ENCODE measurements at regions not wholly inside any gene's neighbourhood (a gene's known extent, or its start where the extent isn't known, plus 50 kb on each side); places are given as distances from the start of the nearest gene placed in this dataset.

- no peaks in the 10 kb centered on the region for H3K9me3 ChIP-seq (replicated peaks in 1 of 2; ENCODE audit: control insufficient read depth in 2 of 2, insufficient read depth in 1 of 2, low read depth in 1 of 2, low read length in 2 of 2)
- no peak overlapping the region for H3K14ac ChIP-seq (ENCODE audit: low read length)
- no peak overlapping the region for H3K4me3 ChIP-seq (ENCODE audit: low read length in 2 of 2)
- H2BK15ac ChIP-seq (ENCODE audit: low read length), result no peak overlapping the region
- DNase-seq (ENCODE audit: low spot score), result no peak
- H3K27me3 ChIP-seq (ENCODE audit: control insufficient read depth in 3 of 3, insufficient read depth in 3 of 3, low read depth in 1 of 3, low read length in 3 of 3), result no peaks in the 10 kb centered on the region
- no peak overlapping the region for H2BK5ac ChIP-seq (ENCODE audit: low read length)
- no peaks in the 10 kb centered on the region for H3K79me1 ChIP-seq (ENCODE audit: low read depth, low read length)
- H4K91ac ChIP-seq (ENCODE audit: low read depth, low read length, poor library complexity), result no peak overlapping the region
- no peaks in the 10 kb centered on the region for H3K36me3 ChIP-seq (replicated peaks in 1 of 2; ENCODE audit: control insufficient read depth in 2 of 2, insufficient read depth in 2 of 2, low read length in 2 of 2)
- no CpG with 5 or more reads among the region's 6 CpGs for WGBS, 2 donors (ENCODE audit: extremely low coverage in 2 of 2, insufficient read length in 2 of 2, insufficient replicate concordance in 1 of 2)
- H3K27ac ChIP-seq (replicated peaks; ENCODE audit: low read length), result no peak overlapping the region
- H3K9ac ChIP-seq (ENCODE audit: low read depth, low read length, poor library complexity), result no peak overlapping the region
- no peak overlapping the region for H2AK5ac ChIP-seq (ENCODE audit: low read depth, low read length)
- no peak overlapping the region for H3K4ac ChIP-seq (ENCODE audit: low read length)
- no peak overlapping the region for H3K18ac ChIP-seq (ENCODE audit: low read length)
- no peak overlapping the region for H2AFZ ChIP-seq (ENCODE audit: low read length)
- H3K4me2 ChIP-seq (ENCODE audit: insufficient read depth, low read length, poor library complexity, severe bottlenecking), result no peak overlapping the region
- no peaks in the 10 kb centered on the region for H3K4me1 ChIP-seq (ENCODE audit: control insufficient read depth in 2 of 2, insufficient read depth in 1 of 2, low read depth in 1 of 2, low read length in 2 of 2)
- H4K8ac ChIP-seq (ENCODE audit: low read depth, low read length), result no peak overlapping the region
- H3K23ac ChIP-seq (ENCODE audit: low read depth, low read length, poor library complexity), result no peak overlapping the region
- no peak overlapping the region for H2BK12ac ChIP-seq (ENCODE audit: low read length)
- H2BK120ac ChIP-seq (ENCODE audit: low read depth, low read length), result no peak overlapping the region
These were observed 271.2 kb upstream of the HTR2A start for GRCh38 chr13:47168066-47168465.

GRCh38 chr13:47166336-47166735 lies 269.5 kb upstream of the HTR2A start:
- no peak overlapping the region for H2AFZ ChIP-seq (ENCODE audit: low read length)
- no peak overlapping the region for H3K4ac ChIP-seq (ENCODE audit: low read length)
- no peaks in the 10 kb centered on the region for H3K79me1 ChIP-seq (ENCODE audit: low read depth, low read length)
- H3K4me3 ChIP-seq (ENCODE audit: low read length in 2 of 2), result no peak overlapping the region
- no peak overlapping the region for H2BK120ac ChIP-seq (ENCODE audit: low read depth, low read length)
- no peak overlapping the region for H3K4me2 ChIP-seq (ENCODE audit: insufficient read depth, low read length, poor library complexity, severe bottlenecking)
- no peak overlapping the region for H3K9ac ChIP-seq (ENCODE audit: low read depth, low read length, poor library complexity)
- no peak overlapping the region for H2AK5ac ChIP-seq (ENCODE audit: low read depth, low read length)
- H4K91ac ChIP-seq (ENCODE audit: low read depth, low read length, poor library complexity), result no peak overlapping the region
- H3K9me3 ChIP-seq (replicated peaks in 1 of 2; ENCODE audit: control insufficient read depth in 2 of 2, insufficient read depth in 1 of 2, low read depth in 1 of 2, low read length in 2 of 2), result no peaks in the 10 kb centered on the region
- H2BK15ac ChIP-seq (ENCODE audit: low read length), result no peak overlapping the region
- no peak overlapping the region for H3K14ac ChIP-seq (ENCODE audit: low read length)
- DNase-seq (ENCODE audit: low spot score), result no peak
- H3K4me1 ChIP-seq (ENCODE audit: control insufficient read depth in 2 of 2, insufficient read depth in 1 of 2, low read depth in 1 of 2, low read length in 2 of 2), result no peaks in the 10 kb centered on the region
- no peak overlapping the region for H3K27ac ChIP-seq (replicated peaks; ENCODE audit: low read length)
- H4K8ac ChIP-seq (ENCODE audit: low read depth, low read length), result no peak overlapping the region
- no peaks in the 10 kb centered on the region for H3K36me3 ChIP-seq (replicated peaks in 1 of 2; ENCODE audit: control insufficient read depth in 2 of 2, insufficient read depth in 2 of 2, low read length in 2 of 2)
- H3K23ac ChIP-seq (ENCODE audit: low read depth, low read length, poor library complexity), result no peak overlapping the region
- no peak overlapping the region for H2BK12ac ChIP-seq (ENCODE audit: low read length)
- no peak overlapping the region for H2BK5ac ChIP-seq (ENCODE audit: low read length)
- H3K27me3 ChIP-seq (ENCODE audit: control insufficient read depth in 3 of 3, insufficient read depth in 3 of 3, low read depth in 1 of 3, low read length in 3 of 3), result no peaks in the 10 kb centered on the region
- no CpG with 5 or more reads among the region's 4 CpGs for WGBS, 2 donors (ENCODE audit: extremely low coverage in 2 of 2, insufficient read length in 2 of 2, insufficient replicate concordance in 1 of 2)
- H3K18ac ChIP-seq (ENCODE audit: low read length), result no peak overlapping the region

- H3K36me3 ChIP-seq (replicated peaks in 1 of 2; ENCODE audit: control insufficient read depth in 2 of 2, insufficient read depth in 2 of 2, low read length in 2 of 2), result no peaks in the 10 kb centered on the region
- peak overlapping the region; percentile 9 for H3K14ac ChIP-seq (ENCODE audit: low read length)
- H3K27me3 ChIP-seq (ENCODE audit: control insufficient read depth in 3 of 3, insufficient read depth in 3 of 3, low read depth in 1 of 3, low read length in 3 of 3), result no peaks in the 10 kb centered on the region
- no peak overlapping the region for H3K9ac ChIP-seq (ENCODE audit: low read depth, low read length, poor library complexity)
- peak overlapping the region; percentile 86 for H4K91ac ChIP-seq (ENCODE audit: low read depth, low read length, poor library complexity)
- H2BK12ac ChIP-seq (ENCODE audit: low read length), result peak overlapping the region; percentile 84
- H3K18ac ChIP-seq (ENCODE audit: low read length), result peak overlapping the region; percentile 93
- H3K4me2 ChIP-seq (ENCODE audit: insufficient read depth, low read length, poor library complexity, severe bottlenecking), result no peak overlapping the region
- H2BK5ac ChIP-seq (ENCODE audit: low read length), result peak overlapping the region; percentile 48
- peak overlapping the region; percentile 43 for H3K23ac ChIP-seq (ENCODE audit: low read depth, low read length, poor library complexity)
- H3K79me1 ChIP-seq (ENCODE audit: low read depth, low read length), result no peaks in the 10 kb centered on the region
- H4K8ac ChIP-seq (ENCODE audit: low read depth, low read length), result no peak overlapping the region
- H3K4me3 ChIP-seq (ENCODE audit: low read length in 2 of 2), result peak overlapping the region in 1 of 2 donors; percentile 22
- peak overlapping the region; percentile 79 for H2AK5ac ChIP-seq (ENCODE audit: low read depth, low read length)
- no peak overlapping the region for H2BK120ac ChIP-seq (ENCODE audit: low read depth, low read length)
- no peak for DNase-seq (ENCODE audit: low spot score)
- H2AFZ ChIP-seq (ENCODE audit: low read length), result no peak overlapping the region
- H3K4ac ChIP-seq (ENCODE audit: low read length), result no peak overlapping the region
- H2BK15ac ChIP-seq (ENCODE audit: low read length), result no peak overlapping the region
- H3K9me3 ChIP-seq (replicated peaks in 1 of 2; ENCODE audit: control insufficient read depth in 2 of 2, insufficient read depth in 1 of 2, low read depth in 1 of 2, low read length in 2 of 2), result peaks cover 0 to 2% of the 10 kb centered on the region in 2 donors
- no peak overlapping the region for H3K27ac ChIP-seq (replicated peaks; ENCODE audit: low read length)
- WGBS, 2 donors (ENCODE audit: extremely low coverage in 2 of 2, insufficient read length in 2 of 2, insufficient replicate concordance in 1 of 2), result no CpG with 5 or more reads among the region's 11 CpGs
- peaks cover 0 to 2% of the 10 kb centered on the region in 2 donors for H3K4me1 ChIP-seq (ENCODE audit: control insufficient read depth in 2 of 2, insufficient read depth in 1 of 2, low read depth in 1 of 2, low read length in 2 of 2)
These were observed 263.1 kb upstream of the HTR2A start for GRCh38 chr13:47159853-47160550.

- Histone ChIP-seq H3K9ac (ENCODE audit: low read depth, low read length, poor library complexity) (no peak overlapping the region), H3K9me3 (replicated peaks in 1 of 2; ENCODE audit: control insufficient read depth in 2 of 2, insufficient read depth in 1 of 2, low read depth in 1 of 2, low read length in 2 of 2) (peaks cover 0 to 2% of the 10 kb centered on the region in 2 donors), H3K27ac (replicated peaks; ENCODE audit: low read length) (no peak overlapping the region), H2BK5ac (ENCODE audit: low read length) (no peak overlapping the region), H4K91ac (ENCODE audit: low read depth, low read length, poor library complexity) (no peak overlapping the region), H3K23ac (ENCODE audit: low read depth, low read length, poor library complexity) (no peak overlapping the region), H3K4me1 (ENCODE audit: control insufficient read depth in 2 of 2, insufficient read depth in 1 of 2, low read depth in 1 of 2, low read length in 2 of 2) (peaks cover 0 to 2% of the 10 kb centered on the region in 2 donors), H3K18ac (ENCODE audit: low read length) (no peak overlapping the region), H4K8ac (ENCODE audit: low read depth, low read length) (no peak overlapping the region), H3K4me2 (ENCODE audit: insufficient read depth, low read length, poor library complexity, severe bottlenecking) (no peak overlapping the region), H2AFZ (ENCODE audit: low read length) (no peak overlapping the region), H2BK15ac (ENCODE audit: low read length) (no peak overlapping the region), H3K14ac (ENCODE audit: low read length) (no peak overlapping the region), H3K79me1 (ENCODE audit: low read depth, low read length) (no peaks in the 10 kb centered on the region), H3K4me3 (ENCODE audit: low read length in 2 of 2) (no peak overlapping the region), H3K4ac (ENCODE audit: low read length) (no peak overlapping the region), H3K27me3 (ENCODE audit: control insufficient read depth in 3 of 3, insufficient read depth in 3 of 3, low read depth in 1 of 3, low read length in 3 of 3) (no peaks in the 10 kb centered on the region), H2AK5ac (ENCODE audit: low read depth, low read length) (no peak overlapping the region), H2BK12ac (ENCODE audit: low read length) (no peak overlapping the region), H2BK120ac (ENCODE audit: low read depth, low read length) (no peak overlapping the region), H3K36me3 (replicated peaks in 1 of 2; ENCODE audit: control insufficient read depth in 2 of 2, insufficient read depth in 2 of 2, low read length in 2 of 2) (no peaks in the 10 kb centered on the region)
- WGBS, 2 donors (ENCODE audit: extremely low coverage in 2 of 2, insufficient read length in 2 of 2, insufficient replicate concordance in 1 of 2), result no CpG with 5 or more reads among the region's 2 CpGs
- DNase-seq (ENCODE audit: low spot score), result no peak
These were observed 261.7 kb upstream of the HTR2A start for GRCh38 chr13:47158593-47158992.
